HG02970 (cell line): ENCODE measurements at regions not wholly inside any gene's neighbourhood (a gene's known extent, or its start where the extent isn't known, plus 50 kb on each side); places are given as distances from the start of the nearest gene placed in this dataset.
"Not testable (repeated sequence)": the region's sequence is repeated elsewhere in the genome, so short reads cannot be mapped to it uniquely, and the experiment has no call there.

Source experiments
- ATAC-seq: cut with Tn5 transposase; IDR thresholded peaks from one replicate; pipeline ENCODE4 v1.9.1; 2021; ENCODE audit warnings: mild to moderate bottlenecking, moderate library complexity, moderate number of reproducible peaks; ENCODE audit not compliant: unreplicated experiment, low FRiP score

GRCh38 chr2:215635788-215636139 is 199.9 kb upstream of the FN1 start:
- ATAC-seq: no peak

- ATAC-seq: no peak
These were observed 199.4 kb upstream of the FN1 start for GRCh38 chr2:215635071-215635787.

- no peak for ATAC-seq
These were observed 197.5 kb upstream of the FN1 start for GRCh38 chr2:215633360-215633759.

GRCh38 chr2:215631696-215632095 is 195.8 kb upstream of the FN1 start:
- ATAC-seq: no peak

GRCh38 chr2:215630796-215631195 is 194.9 kb upstream of the FN1 start:
- ATAC-seq: not testable (repeated sequence)

- ATAC-seq: no peak
These were observed 191.9 kb upstream of the FN1 start for GRCh38 chr2:215627771-215628170.

- no peak for ATAC-seq
These were observed 191.0 kb upstream of the FN1 start for GRCh38 chr2:215626812-215627281.

GRCh38 chr2:215626063-215626462 is 190.2 kb upstream of the FN1 start:
- no peak for ATAC-seq

- no peak for ATAC-seq
These were observed 189.3 kb upstream of the FN1 start for GRCh38 chr2:215625207-215625606.

- no peak for ATAC-seq
These were observed 188.6 kb upstream of the FN1 start for GRCh38 chr2:215624423-215624829.

GRCh38 chr2:215622837-215623236 is 187.0 kb upstream of the FN1 start:
- no peak for ATAC-seq

- no peak for ATAC-seq
These were observed 185.5 kb upstream of the FN1 start for GRCh38 chr2:215621381-215621780.

GRCh38 chr2:215620528-215620927 is 184.7 kb upstream of the FN1 start:
- ATAC-seq: no peak

GRCh38 chr2:215619989-215620388 is 184.1 kb upstream of the FN1 start:
- no peak for ATAC-seq

- ATAC-seq: no peak
These were observed 183.4 kb upstream of the FN1 start for GRCh38 chr2:215619022-215619958.

GRCh38 chr2:215618145-215618544 is 182.3 kb upstream of the FN1 start:
- no peak for ATAC-seq

GRCh38 chr2:215617060-215617824 is 181.4 kb upstream of the FN1 start:
- no peak for ATAC-seq

GRCh38 chr2:215615803-215616174 is 179.9 kb upstream of the FN1 start:
- ATAC-seq: no peak

GRCh38 chr2:215615067-215615802 is 179.4 kb upstream of the FN1 start:
- ATAC-seq: no peak

- ATAC-seq: no peak
These were observed 178.4 kb upstream of the FN1 start for GRCh38 chr2:215614296-215614695.
